H9 (cell line): ENCODE measurements at regions not wholly inside any gene's neighbourhood (a gene's known extent, or its start where the extent isn't known, plus 50 kb on each side); places are given as distances from the start of the nearest gene placed in this dataset.
A peak's percentile ranks its signal among the peaks of the same experiment; 100 is the strongest.

Experiments
- DNase-seq: peaks from one replicate; pipeline ENCODE4 v3.0.0-alpha.2; 2017
- H2AFZ ChIP-seq: one replicate; pipeline ENCODE4 v1.6.1; 2013; ENCODE audit warnings: mild to moderate bottlenecking, low read length, control low read depth, moderate library complexity
- H2AK5ac ChIP-seq: 2 replicates; pipeline ENCODE4 v1.6.1; 2013; ENCODE audit warnings: low read length, control low read depth, mixed read lengths; ENCODE audit not compliant: insufficient read length
- H2BK120ac ChIP-seq: one replicate; pipeline ENCODE4 v1.6.1; 2013; ENCODE audit warnings: low read depth, mild to moderate bottlenecking, low read length, control low read depth, inconsistent platforms; ENCODE audit not compliant: poor library complexity, severe bottlenecking
- H2BK12ac ChIP-seq: 2 replicates; pipeline ENCODE4 v1.6.1; 2013; ENCODE audit warnings: low read length, control low read depth, mixed read lengths, low read depth; ENCODE audit not compliant: insufficient read length
- H2BK15ac ChIP-seq: 2 replicates; pipeline ENCODE4 v1.6.1; 2013; ENCODE audit warnings: low read depth, low read length, control low read depth
- H2BK20ac ChIP-seq: one replicate; pipeline ENCODE4 v1.6.1; 2013; ENCODE audit warnings: low read depth, mild to moderate bottlenecking, low read length, control low read depth, inconsistent platforms; ENCODE audit not compliant: poor library complexity, severe bottlenecking
- H2BK5ac ChIP-seq: 2 replicates; pipeline ENCODE4 v1.6.1; 2013; ENCODE audit warnings: low read length, control low read depth, mixed read lengths; ENCODE audit not compliant: insufficient read length
- H3K14ac ChIP-seq: 2 replicates; pipeline ENCODE4 v1.6.1; 2013; ENCODE audit warnings: low read length, control low read depth; ENCODE audit not compliant: insufficient read depth
- H3K18ac ChIP-seq: 2 replicates; pipeline ENCODE4 v1.6.1; 2013; ENCODE audit warnings: low read depth, mild to moderate bottlenecking, mixed read lengths, low read length, control low read depth; ENCODE audit not compliant: insufficient read length
- H3K23ac ChIP-seq: 2 replicates; pipeline ENCODE4 v1.6.1; 2013; ENCODE audit warnings: low read length, control low read depth, mixed read lengths, low read depth; ENCODE audit not compliant: insufficient read length
- H3K23me2 ChIP-seq: 2 replicates; pipeline ENCODE4 v1.6.1; 2013; ENCODE audit warnings: low read depth, mild to moderate bottlenecking, mixed read lengths, low read length, control low read depth; ENCODE audit not compliant: insufficient read length, poor library complexity, severe bottlenecking
- H3K27ac ChIP-seq: 2 replicates; pipeline ENCODE4 v1.5.1; 2013; ENCODE audit warnings: low read length, control low read depth, mixed read lengths, low read depth; ENCODE audit not compliant: insufficient read length
- H3K27me3 ChIP-seq: 2 replicates; pipeline ENCODE4 v1.6.1; 2013; ENCODE audit warnings: low read length, control low read depth, inconsistent platforms; ENCODE audit not compliant: insufficient read depth
- H3K4ac ChIP-seq: 2 replicates; pipeline ENCODE4 v1.6.1; 2013; ENCODE audit warnings: low read depth, mild to moderate bottlenecking, control low read depth, inconsistent platforms, low read length, moderate library complexity
- H3K4me1 ChIP-seq: 2 replicates; pipeline ENCODE4 v1.6.1; 2013; ENCODE audit warnings: low read length, control low read depth, inconsistent platforms; ENCODE audit not compliant: insufficient read depth
- H3K4me2 ChIP-seq: 2 replicates; pipeline ENCODE4 v1.6.1; 2013; ENCODE audit warnings: low read length, control low read depth, mixed read lengths; ENCODE audit not compliant: insufficient read length, insufficient read depth
- H3K56ac ChIP-seq: 2 replicates; pipeline ENCODE4 v1.6.1; 2013; ENCODE audit warnings: low read depth, mild to moderate bottlenecking, mixed read lengths, low read length, control low read depth; ENCODE audit not compliant: insufficient read length
- H3K79me1 ChIP-seq: 2 replicates; pipeline ENCODE4 v1.6.1; 2013; ENCODE audit warnings: low read depth, mild to moderate bottlenecking, moderate library complexity, low read length, control low read depth, inconsistent platforms; ENCODE audit not compliant: insufficient read depth, poor library complexity, severe bottlenecking
- H3K79me2 ChIP-seq: 2 replicates; pipeline ENCODE4 v1.6.1; 2013; ENCODE audit warnings: low read length, control low read depth, inconsistent platforms; ENCODE audit not compliant: insufficient read depth
- H3K9ac ChIP-seq: 2 replicates; pipeline ENCODE4 v1.6.1; 2013; ENCODE audit warnings: low read length, control low read depth, mixed read lengths; ENCODE audit not compliant: insufficient read length; ENCODE audit errors: extremely low read depth
- H3K9me3 ChIP-seq: one replicate; pipeline ENCODE4 v1.6.1; 2013; ENCODE audit warnings: low read depth, low read length, inconsistent platforms; ENCODE audit not compliant: control insufficient read depth
- H3T11ph ChIP-seq: one replicate; pipeline ENCODE4 v1.6.1; 2013; ENCODE audit warnings: mild to moderate bottlenecking, low read length, control low read depth, inconsistent platforms
- H4K20me1 ChIP-seq: one replicate; pipeline ENCODE4 v1.6.1; 2013; ENCODE audit not compliant: control insufficient read depth, insufficient read length, insufficient read depth
- H4K5ac ChIP-seq: 2 replicates; pipeline ENCODE4 v1.6.1; 2013; ENCODE audit warnings: low read depth, mild to moderate bottlenecking, mixed read lengths, low read length, control low read depth; ENCODE audit not compliant: insufficient read length
- H4K8ac ChIP-seq: replicated peaks from 2 replicates; pipeline ENCODE4 v1.6.1; 2013; ENCODE audit warnings: low read length, control low read depth, mixed read lengths, low read depth; ENCODE audit not compliant: insufficient read length
- H4K91ac ChIP-seq: 2 replicates; pipeline ENCODE4 v1.6.1; 2013; ENCODE audit warnings: low read depth, mild to moderate bottlenecking, moderate library complexity, mixed read lengths, low read length, control low read depth; ENCODE audit not compliant: insufficient read length
- H3K27ac Mint-ChIP-seq, 3 experiments: 2 replicates in 2 of 3; 3 replicates in 1 of 3; pipeline ENCODE4 v1.8.0; 2020 to 2021; ENCODE audit warnings: mixed read lengths in 3 of 3, mild to moderate bottlenecking in 1 of 3, moderate library complexity in 1 of 3
- H3K27me3 Mint-ChIP-seq: 2 replicates; pipeline ENCODE4 v1.8.0; 2021; ENCODE audit warnings: low read depth, mild to moderate bottlenecking, moderate library complexity, mixed read lengths
- H3K36me3 Mint-ChIP-seq, 3 experiments: 2 replicates in 2 of 3; 3 replicates in 1 of 3; pipeline ENCODE4 v1.8.0; 2020 to 2021; ENCODE audit warnings: low read depth in 3 of 3, mixed read lengths in 3 of 3; ENCODE audit not compliant: insufficient read depth in 1 of 3
- H3K4me1 Mint-ChIP-seq, 2 experiments: 2 replicates each; pipeline ENCODE4 v1.8.0; 2020; ENCODE audit warnings: mixed read lengths in 2 of 2
- H3K4me3 Mint-ChIP-seq, 2 experiments: 2 replicates in 1 of 2; 3 replicates in 1 of 2; pipeline ENCODE4 v1.8.0; 2020 to 2021; ENCODE audit warnings: mild to moderate bottlenecking in 2 of 2, mixed read lengths in 2 of 2, moderate library complexity in 1 of 2
- H3K9me3 Mint-ChIP-seq, 2 experiments: 2 replicates in 1 of 2; 3 replicates in 1 of 2; pipeline ENCODE4 v1.8.0; 2020; ENCODE audit warnings: mild to moderate bottlenecking in 2 of 2, mixed read lengths in 2 of 2, moderate library complexity in 1 of 2
- WGBS: extraction: QIAGEN DNeasy Blood & Tissue Kit; methylation state at CpG from one replicate; pipeline ENCODE4 v1.1.7; 2013; ENCODE audit warnings: missing lambda C conversion rate, low lambda C conversion rate, mixed read lengths; ENCODE audit not compliant: insufficient read length; ENCODE audit errors: extremely low coverage; 5-methylcytosine and 5-hydroxymethylcytosine counted together
- TF ChIP-seq, protein P1 (sequence below): fragments of 200-600 bp; sonication (generic); conservative IDR thresholded peaks from 3 replicates; pipeline ENCODE4 v1.8.0; 2021; ENCODE audit warnings: antibody characterized with exemption, mild to moderate bottlenecking

DNA sequence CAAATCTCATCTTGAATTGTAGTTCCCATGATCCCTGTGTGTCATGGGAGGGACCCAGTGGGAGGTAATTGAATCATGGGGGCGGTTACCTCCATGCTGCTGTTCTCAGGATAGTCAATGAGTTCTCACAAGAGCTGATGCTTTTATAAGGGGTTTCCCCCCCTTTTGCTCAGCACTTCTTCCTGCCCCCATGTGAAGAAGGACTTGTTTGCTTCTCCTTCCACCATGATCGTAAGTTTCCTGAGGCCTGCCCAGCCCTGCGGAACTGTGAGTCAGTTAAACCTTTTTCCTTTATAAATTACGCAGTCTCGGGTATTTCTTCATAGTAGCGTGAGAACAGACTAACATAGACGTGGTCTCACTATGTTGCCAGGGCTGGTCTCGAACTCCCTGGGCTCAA, 56.1 kb upstream of the EIF5 start:
- Histone ChIP-seq H4K91ac (no peak overlapping the region), H2AK5ac (no peak overlapping the region), H4K8ac (no peak overlapping the region), H3K4me2 (no peak overlapping the region), H3K23ac (no peak overlapping the region), H4K5ac (no peak overlapping the region), H2BK15ac (no peak overlapping the region), H2BK20ac (no peak overlapping the region), H3K4me1 (peaks cover under 1% of the 10 kb centered on the region; the same call in 1 of the 2 replicates), H3K9ac (no peak overlapping the region), H2BK5ac (no peak overlapping the region), H3K14ac (no peak overlapping the region), H2BK120ac (no peak overlapping the region), H4K20me1 (no peaks in the 10 kb centered on the region), H3K23me2 (peaks cover 3% of the 10 kb centered on the region), H2AFZ (no peak overlapping the region), H3K27ac (no peak overlapping the region), H3K79me2 (no peaks in the 10 kb centered on the region), H3K79me1 (no peaks in the 10 kb centered on the region), H2BK12ac (no peak overlapping the region), H3T11ph (no peak overlapping the region), H3K56ac (no peak overlapping the region), H3K18ac (no peak overlapping the region), H3K9me3 (no peaks in the 10 kb centered on the region), H3K27me3 (no peaks in the 10 kb centered on the region; the same call in 1 of the 2 replicates), H3K4ac (no peak overlapping the region)
- Mint-ChIP-seq H3K36me3 (peaks cover 0 to 10% (median 5%) of the 10 kb centered on the region in 3 experiments; a peak in 4 of 7 replicates), H3K9me3 (peaks cover 12 to 18% of the 10 kb centered on the region in 2 experiments), H3K27ac (no peak overlapping the region), H3K4me1 (peaks cover 14 to 16% of the 10 kb centered on the region in 2 experiments), H3K4me3 (peak overlapping the region; percentile 55 to 75; a peak in 3 of 5 replicates), H3K27me3 (peaks cover 31% of the 10 kb centered on the region)
- TF ChIP-seq, protein P1, sequence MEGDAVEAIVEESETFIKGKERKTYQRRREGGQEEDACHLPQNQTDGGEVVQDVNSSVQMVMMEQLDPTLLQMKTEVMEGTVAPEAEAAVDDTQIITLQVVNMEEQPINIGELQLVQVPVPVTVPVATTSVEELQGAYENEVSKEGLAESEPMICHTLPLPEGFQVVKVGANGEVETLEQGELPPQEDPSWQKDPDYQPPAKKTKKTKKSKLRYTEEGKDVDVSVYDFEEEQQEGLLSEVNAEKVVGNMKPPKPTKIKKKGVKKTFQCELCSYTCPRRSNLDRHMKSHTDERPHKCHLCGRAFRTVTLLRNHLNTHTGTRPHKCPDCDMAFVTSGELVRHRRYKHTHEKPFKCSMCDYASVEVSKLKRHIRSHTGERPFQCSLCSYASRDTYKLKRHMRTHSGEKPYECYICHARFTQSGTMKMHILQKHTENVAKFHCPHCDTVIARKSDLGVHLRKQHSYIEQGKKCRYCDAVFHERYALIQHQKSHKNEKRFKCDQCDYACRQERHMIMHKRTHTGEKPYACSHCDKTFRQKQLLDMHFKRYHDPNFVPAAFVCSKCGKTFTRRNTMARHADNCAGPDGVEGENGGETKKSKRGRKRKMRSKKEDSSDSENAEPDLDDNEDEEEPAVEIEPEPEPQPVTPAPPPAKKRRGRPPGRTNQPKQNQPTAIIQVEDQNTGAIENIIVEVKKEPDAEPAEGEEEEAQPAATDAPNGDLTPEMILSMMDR = no peak
- no CpG with 5 or more reads among the region's 8 CpGs for WGBS
- DNase-seq = no peak
